SH-SY5Y (cell line): ENCODE measurements at regions not wholly inside any gene's neighbourhood (a gene's known extent, or its start where the extent isn't known, plus 50 kb on each side); places are given as distances from the start of the nearest gene placed in this dataset.

Experiments
- GATA2 ChIP-seq: IDR thresholded peaks from 2 replicates; pipeline ENCODE4 v1.6.1; 2011; ENCODE audit warnings: mild to moderate bottlenecking, low read depth, low read length
- GATA3 ChIP-seq: IDR thresholded peaks from 2 replicates; pipeline ENCODE4 v1.6.1; 2011; ENCODE audit warnings: low read depth, mild to moderate bottlenecking, low read length, moderate library complexity

- TF ChIP-seq GATA2, result no peak
- TF ChIP-seq GATA3, result no peak
Observed at GRCh38 chrX:122817321-122817955, 366.6 kb upstream of the GRIA3 start.
